ENCODE measurements at regions not wholly inside any gene's neighbourhood (a gene's known extent, or its start where the extent isn't known, plus 50 kb on each side); places are given as distances from the start of the nearest gene placed in this dataset.
A peak's percentile ranks its signal among the peaks of the same experiment; 100 is the strongest.

DNA sequence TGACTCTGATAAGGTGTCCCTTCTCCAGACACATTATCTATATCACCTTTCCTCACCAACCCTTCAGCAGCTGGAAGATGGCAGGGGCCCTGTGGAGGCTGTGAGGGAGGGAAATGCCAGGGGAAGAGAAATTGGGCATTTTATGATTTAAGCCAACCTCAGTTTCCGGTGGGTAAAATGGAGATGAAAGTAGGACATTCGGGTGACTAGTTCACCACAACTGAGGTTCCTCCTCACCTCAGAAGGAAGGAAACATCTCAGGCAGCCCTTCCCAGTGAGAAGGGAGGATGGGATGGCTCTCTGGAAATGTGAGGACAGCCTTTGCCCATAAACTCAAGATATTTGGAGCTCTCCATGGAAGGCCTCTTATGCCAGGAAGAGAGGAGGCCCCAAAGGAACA, 251.5 kb downstream of the MID1IP1 start:
- Histone ChIP-seq H3K36me3 (no peaks in the 10 kb centered on the region), H3K27ac (no peak overlapping the region), H3K27me3 (no peaks in the 10 kb centered on the region), H3K9me3 (no peaks in the 10 kb centered on the region), H3K4me3 (no peak overlapping the region), H3K4me1 (no peaks in the 10 kb centered on the region)
- intact Hi-C loops (cut with DNase I) = no loop called here
- no peak for DNase-seq
- 90 to 95% methylated on average over 2 of the region's 2 CpGs for WGBS, 2 donors
- TF ChIP-seq POLR2AphosphoS5 (IDR thresholded peaks at IDR 0.05) (no peak), POLR2A (IDR thresholded peaks at IDR 0.05) (no peak), EP300 (IDR thresholded peaks at IDR 0.05) (no peak)
- TF ChIP-seq, protein P1, sequence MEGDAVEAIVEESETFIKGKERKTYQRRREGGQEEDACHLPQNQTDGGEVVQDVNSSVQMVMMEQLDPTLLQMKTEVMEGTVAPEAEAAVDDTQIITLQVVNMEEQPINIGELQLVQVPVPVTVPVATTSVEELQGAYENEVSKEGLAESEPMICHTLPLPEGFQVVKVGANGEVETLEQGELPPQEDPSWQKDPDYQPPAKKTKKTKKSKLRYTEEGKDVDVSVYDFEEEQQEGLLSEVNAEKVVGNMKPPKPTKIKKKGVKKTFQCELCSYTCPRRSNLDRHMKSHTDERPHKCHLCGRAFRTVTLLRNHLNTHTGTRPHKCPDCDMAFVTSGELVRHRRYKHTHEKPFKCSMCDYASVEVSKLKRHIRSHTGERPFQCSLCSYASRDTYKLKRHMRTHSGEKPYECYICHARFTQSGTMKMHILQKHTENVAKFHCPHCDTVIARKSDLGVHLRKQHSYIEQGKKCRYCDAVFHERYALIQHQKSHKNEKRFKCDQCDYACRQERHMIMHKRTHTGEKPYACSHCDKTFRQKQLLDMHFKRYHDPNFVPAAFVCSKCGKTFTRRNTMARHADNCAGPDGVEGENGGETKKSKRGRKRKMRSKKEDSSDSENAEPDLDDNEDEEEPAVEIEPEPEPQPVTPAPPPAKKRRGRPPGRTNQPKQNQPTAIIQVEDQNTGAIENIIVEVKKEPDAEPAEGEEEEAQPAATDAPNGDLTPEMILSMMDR (IDR thresholded peaks at IDR 0.05) = no peak

DNA sequence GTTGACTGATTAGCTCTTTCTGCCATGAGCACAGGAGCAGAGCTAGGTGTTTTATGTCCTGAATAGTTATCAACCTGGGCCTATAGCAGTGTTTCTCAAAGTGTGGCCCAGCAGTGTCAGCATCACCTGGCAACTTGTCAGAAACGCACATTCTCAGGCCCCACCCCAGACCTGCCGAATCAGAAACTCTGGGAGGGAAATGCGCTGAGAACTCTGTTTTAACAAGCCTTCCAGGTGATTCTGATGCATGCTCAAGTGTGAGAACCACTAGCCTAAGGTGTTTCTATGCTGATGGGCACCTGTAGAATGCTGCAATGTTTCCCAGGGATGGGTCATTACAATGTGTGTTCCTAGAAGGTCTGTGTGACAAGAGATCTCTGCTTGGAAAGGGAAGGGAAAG, 257.5 kb downstream of the MID1IP1 start:
- H3K9me3 ChIP-seq = no peaks in the 10 kb centered on the region
- H3K4me3 ChIP-seq = no peak overlapping the region
- DNase-seq = no peak
- H3K36me3 ChIP-seq = no peaks in the 10 kb centered on the region
- no peaks in the 10 kb centered on the region for H3K27me3 ChIP-seq
- intact Hi-C loops (cut with DNase I) = no loop called here
- no peaks in the 10 kb centered on the region for H3K4me1 ChIP-seq
- 89% methylated on average over 3 of the region's 3 CpGs for WGBS, 2 donors
- TF ChIP-seq EP300 (IDR thresholded peaks at IDR 0.05) (no peak), POLR2AphosphoS5 (IDR thresholded peaks at IDR 0.05) (no peak), POLR2A (IDR thresholded peaks at IDR 0.05) (no peak)
- TF ChIP-seq, protein P1 (IDR thresholded peaks at IDR 0.05) = no peak
- H3K27ac ChIP-seq = no peak overlapping the region

DNA sequence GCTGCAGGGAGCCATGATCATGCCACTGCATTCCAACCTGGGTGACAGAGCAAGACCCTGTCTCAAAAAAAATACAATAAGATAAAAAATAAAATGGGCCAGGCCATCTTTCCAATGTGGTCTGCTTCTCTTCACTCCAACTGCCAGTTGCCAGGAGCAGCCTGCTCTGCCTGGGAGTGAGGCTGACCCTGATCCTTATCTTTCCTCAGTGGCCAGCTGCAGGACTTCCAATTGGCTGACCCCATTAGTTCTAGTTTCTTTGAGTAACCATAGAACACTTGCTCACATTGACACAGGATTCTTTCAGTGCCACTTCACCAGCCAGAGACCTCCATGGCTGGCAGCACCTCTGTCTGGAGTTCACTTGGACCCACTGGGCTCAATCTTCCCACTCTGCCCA, 258.6 kb downstream of the MID1IP1 start:
- intact Hi-C loops (cut with DNase I) = no loop called here
- no peak overlapping the region for H3K27ac ChIP-seq

DNA sequence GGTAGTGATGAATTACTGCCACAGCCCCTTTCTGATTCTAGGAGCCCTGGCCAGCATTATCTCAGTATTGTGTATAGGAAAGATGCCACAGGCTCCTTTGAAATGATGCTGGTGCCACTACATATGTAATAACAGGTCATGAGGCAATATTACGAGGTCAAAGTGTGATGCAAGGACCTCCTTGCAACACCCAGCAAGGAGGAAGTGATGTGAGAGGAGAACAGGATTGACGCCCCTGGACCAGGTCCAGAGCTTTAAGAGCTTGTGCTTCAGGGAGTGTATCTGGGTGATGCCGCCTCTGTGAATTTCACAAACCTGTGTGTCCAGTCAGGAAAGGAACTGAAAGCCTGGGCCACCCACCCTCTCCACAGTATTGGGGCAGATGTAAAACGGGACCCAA, 261.8 kb downstream of the MID1IP1 start:
- Histone ChIP-seq H3K4me3 (no peak overlapping the region), H3K9me3 (no peaks in the 10 kb centered on the region), H3K27me3 (no peaks in the 10 kb centered on the region), H3K27ac (no peak overlapping the region), H3K4me1 (peaks cover 0 to 10% (median 0%) of the 10 kb centered on the region in 4 donors), H3K36me3 (no peaks in the 10 kb centered on the region)
- intact Hi-C loops (cut with DNase I) = no loop called here
- DNase-seq = no peak
- TF ChIP-seq POLR2AphosphoS5 (IDR thresholded peaks at IDR 0.05) (no peak), POLR2A (IDR thresholded peaks at IDR 0.05) (no peak)
- 24 to 55% methylated on average over 4 of the region's 4 CpGs for WGBS, 2 donors

More for the DNA sequence above, 258.6 kb downstream of the MID1IP1 start:
- no peak for DNase-seq
- Histone ChIP-seq H3K9me3 (no peaks in the 10 kb centered on the region), H3K36me3 (no peaks in the 10 kb centered on the region), H3K27me3 (no peaks in the 10 kb centered on the region), H3K4me1 (no peaks in the 10 kb centered on the region), H3K4me3 (no peak overlapping the region)
- TF ChIP-seq, protein P1 (IDR thresholded peaks at IDR 0.05) = no peak
- TF ChIP-seq EP300 (IDR thresholded peaks at IDR 0.05) = no peak
- TF ChIP-seq POLR2A (IDR thresholded peaks at IDR 0.05) = no peak
- TF ChIP-seq POLR2AphosphoS5 (IDR thresholded peaks at IDR 0.05) = no peak

DNA sequence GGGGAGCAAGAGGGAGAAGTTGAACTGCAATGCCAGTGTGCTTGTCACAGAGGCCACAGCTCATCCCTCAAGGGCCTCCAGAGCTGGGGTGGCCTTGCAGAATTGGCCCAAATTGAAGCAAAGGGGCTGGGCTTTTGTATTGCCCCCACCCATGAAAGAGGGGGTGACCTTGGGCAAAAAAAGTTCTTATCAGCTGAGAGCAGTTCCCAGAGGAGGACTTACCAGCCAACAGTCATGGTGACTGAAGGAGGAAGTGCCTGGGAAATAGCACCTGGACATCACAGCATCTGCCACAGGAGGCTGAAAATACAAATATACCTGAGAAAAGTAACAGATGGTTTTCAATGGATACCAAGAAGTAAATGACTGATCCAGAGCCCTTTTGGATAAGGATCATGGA, 262.4 kb downstream of the MID1IP1 start:
- no peak for TF ChIP-seq POLR2A (IDR thresholded peaks at IDR 0.05)
- Histone ChIP-seq H3K4me1 (peaks cover 0 to 10% (median 0%) of the 10 kb centered on the region in 4 donors), H3K4me3 (no peak overlapping the region), H3K36me3 (no peaks in the 10 kb centered on the region), H3K9me3 (no peaks in the 10 kb centered on the region), H3K27me3 (no peaks in the 10 kb centered on the region), H3K27ac (no peak overlapping the region)
- intact Hi-C loops (cut with DNase I) = no loop called here
- DNase-seq = no peak

DNA sequence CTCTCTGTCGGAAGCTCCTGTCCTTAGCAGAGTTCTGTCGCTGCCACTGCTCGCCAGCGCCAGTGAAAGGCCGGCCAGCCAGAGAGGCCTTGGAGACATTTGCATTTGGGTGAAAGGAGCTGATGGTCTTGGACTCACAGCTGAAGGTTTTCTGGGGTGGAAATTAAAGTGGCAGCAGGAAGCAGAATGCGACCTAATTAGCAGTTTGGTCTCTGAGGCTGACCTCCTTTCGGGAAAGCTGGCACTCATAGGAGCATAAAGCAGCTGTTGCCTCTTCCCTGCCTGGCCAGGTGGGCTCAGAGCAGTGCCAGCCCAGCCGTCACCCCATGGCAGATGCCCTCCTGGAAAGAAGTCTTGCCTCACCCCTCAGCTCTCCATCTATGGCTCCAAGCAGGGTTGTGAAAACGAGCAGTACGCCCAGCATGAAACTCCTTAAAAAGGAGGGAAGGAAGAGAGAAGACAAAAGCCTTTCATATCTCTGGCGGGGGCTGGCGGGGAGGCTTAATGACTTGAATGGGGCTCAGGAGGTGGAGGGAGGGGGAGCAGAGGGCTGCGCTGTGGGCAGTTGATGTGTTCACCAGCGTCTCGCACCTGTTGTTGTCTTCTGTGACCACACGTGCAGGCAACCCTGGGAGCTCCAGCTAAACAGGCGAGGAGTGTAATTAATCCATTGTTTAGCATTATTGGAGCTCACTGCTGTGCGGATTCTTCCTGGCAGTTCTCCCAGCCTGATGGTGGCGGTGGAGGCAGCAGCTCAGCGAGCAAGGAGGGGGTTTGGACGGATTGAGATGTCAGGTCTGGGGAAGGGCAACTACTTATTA, 264.0 kb downstream of the MID1IP1 start:
- Histone ChIP-seq H3K4me3 (no peak overlapping the region), H3K9me3 (no peaks in the 10 kb centered on the region), H3K27me3 (no peaks in the 10 kb centered on the region), H3K36me3 (no peaks in the 10 kb centered on the region), H3K4me1 (peaks cover 0 to 10% (median 0%) of the 10 kb centered on the region in 4 donors), H3K27ac (peak overlapping the region in 3 of 4 donors; percentile 11 to 55 (median 24))
- no peak for TF ChIP-seq EP300 (IDR thresholded peaks at IDR 0.05)
- no peak for TF ChIP-seq POLR2AphosphoS5 (IDR thresholded peaks at IDR 0.05)
- no peak for TF ChIP-seq POLR2A (IDR thresholded peaks at IDR 0.05)
- TF ChIP-seq, protein P1 (IDR thresholded peaks at IDR 0.05) = no peak
- 76 to 87% methylated on average over 21 of the region's 21 CpGs for WGBS, 2 donors
- intact Hi-C loops (cut with DNase I) = no loop called here
- DNase-seq = no peak
